HG03159 (cell line): ENCODE measurements at regions not wholly inside any gene's neighbourhood (a gene's known extent, or its start where the extent isn't known, plus 50 kb on each side); places are given as distances from the start of the nearest gene placed in this dataset.
"Not testable (repeated sequence)": the region's sequence is repeated elsewhere in the genome, so short reads cannot be mapped to it uniquely, and the experiment has no call there.

Experiments
- ATAC-seq: cut with Tn5 transposase; IDR thresholded peaks from one replicate; pipeline ENCODE4 v1.9.1; 2021; ENCODE audit warnings: mild to moderate bottlenecking, moderate library complexity; ENCODE audit not compliant: unreplicated experiment

GRCh38 chr2:228956701-228957474 lies 314.2 kb downstream of the PID1 start:
- ATAC-seq, result no peak

GRCh38 chr2:228949831-228950230 lies 321.3 kb downstream of the PID1 start:
- ATAC-seq, result no peak

DNA sequence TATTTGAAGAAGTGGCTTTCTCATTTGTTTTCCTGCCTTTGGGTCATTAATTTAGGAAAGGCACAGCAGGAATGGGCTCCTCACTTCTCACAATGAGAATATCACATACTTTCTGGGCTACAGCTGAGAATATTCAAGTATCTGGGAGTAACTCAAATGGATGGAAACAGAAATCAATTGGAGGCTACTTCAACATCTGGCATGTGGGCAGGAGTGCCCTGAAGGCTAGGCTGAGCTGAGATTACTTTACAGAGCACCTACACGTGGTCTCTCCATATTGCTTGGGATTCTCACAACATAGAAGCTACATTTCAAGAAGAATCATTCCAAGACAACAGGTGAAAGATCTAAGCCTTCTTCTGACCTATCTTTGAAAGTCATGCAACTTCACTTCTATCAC lies 325.4 kb downstream of the PID1 start:
- ATAC-seq, result no peak

GRCh38 chr2:228942856-228943255 lies 328.2 kb downstream of the PID1 start:
- no peak for ATAC-seq

DNA sequence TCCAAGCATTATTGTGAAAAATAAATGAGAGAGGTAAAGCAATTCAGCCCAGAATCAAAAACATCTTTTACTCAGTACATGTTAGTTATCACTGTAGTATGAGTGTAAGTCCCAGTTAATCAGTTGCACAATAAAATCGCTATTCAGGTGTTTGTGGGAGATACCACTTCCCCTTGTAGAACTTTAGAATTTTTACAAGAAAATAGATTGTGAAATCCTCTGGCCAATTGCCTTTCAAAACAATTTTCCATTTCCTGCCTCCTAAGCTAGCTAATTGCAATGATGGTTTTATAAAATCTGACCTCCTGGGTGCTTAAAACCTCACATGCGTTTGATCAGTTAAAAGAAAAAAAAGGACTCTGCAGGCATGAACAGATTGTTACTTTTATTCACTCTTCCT lies 332.5 kb downstream of the PID1 start:
- ATAC-seq, result no peak

DNA sequence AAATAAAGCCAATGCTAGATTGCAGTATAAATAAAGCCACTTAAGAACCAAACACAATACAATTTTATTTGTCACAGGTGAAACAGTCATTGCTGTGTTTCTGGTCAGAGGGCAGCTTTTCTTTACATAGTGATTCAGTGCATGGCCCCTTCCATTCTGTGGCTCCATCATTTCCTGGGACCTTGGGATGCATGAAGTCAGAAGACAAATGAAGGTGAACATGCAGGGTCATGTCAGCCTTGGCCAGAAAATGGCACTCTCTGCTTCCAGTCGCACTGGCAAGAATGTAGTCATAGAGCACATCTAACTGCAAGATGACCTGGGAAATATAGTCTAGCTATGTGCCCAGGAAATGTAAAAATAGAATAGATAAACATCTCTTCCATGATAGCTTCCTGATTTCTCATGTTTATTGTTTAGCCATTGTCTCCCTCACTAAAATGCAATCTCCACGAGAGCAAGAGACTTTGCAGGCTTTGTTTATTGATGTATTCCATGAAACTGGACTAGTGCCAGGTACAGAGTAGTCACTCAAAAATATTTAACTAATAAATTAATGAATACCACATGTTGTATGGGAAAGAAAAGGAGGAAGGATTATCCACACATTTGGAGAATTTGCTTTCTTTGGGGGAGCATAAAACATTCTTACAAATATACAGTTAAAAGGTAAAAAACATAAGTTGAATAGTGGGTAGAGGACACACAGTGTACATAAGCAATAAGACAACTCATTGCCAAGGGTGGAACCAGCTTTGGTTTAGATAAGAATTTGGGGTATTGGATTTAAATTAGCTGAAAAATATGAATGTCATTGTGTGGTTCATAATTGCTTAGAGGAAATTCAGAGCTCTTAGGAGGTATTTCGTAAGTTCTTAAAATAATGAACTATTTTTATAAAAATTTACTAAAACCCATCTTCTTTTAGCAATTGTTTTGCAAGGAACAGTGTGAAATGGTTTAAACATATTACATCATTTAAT lies 343.8 kb downstream of the PID1 start:
- ATAC-seq, result no peak

- ATAC-seq, result no peak
These were observed 351.3 kb downstream of the PID1 start for GRCh38 chr2:228919808-228920207.

- no peak for ATAC-seq
These were observed 353.9 kb downstream of the PID1 start for GRCh38 chr2:228917220-228917619.

- ATAC-seq, result no peak
These were observed 354.5 kb downstream of the PID1 start for GRCh38 chr2:228916416-228917090.

GRCh38 chr2:228913176-228913575 lies 357.9 kb downstream of the PID1 start:
- ATAC-seq, result no peak

GRCh38 chr2:228910872-228911271 lies 360.2 kb downstream of the PID1 start:
- ATAC-seq, result not testable (repeated sequence)

DNA sequence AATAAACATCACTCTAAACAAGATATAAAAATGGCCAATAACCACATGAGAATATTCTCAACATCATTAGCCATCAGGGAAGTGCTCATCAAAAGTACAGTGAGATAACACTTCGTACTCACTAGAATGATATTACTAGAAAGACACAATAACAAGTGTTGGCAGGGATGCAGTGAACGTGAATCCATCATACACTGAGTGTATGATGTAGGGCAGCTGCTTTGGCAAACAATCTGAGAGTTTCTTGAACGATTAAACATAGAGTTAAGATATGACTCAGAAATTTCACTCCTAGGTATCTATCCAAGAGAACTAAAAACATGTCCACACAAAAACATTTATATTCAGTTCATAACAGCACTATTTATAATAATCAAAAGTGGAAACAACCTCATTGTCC lies 368.9 kb downstream of the PID1 start:
- no peak for ATAC-seq

GRCh38 chr2:228901531-228901930 lies 369.6 kb downstream of the PID1 start:
- ATAC-seq, result no peak

- no peak for ATAC-seq
These were observed 392.9 kb downstream of the PID1 start for GRCh38 chr2:228878138-228878537.

DNA sequence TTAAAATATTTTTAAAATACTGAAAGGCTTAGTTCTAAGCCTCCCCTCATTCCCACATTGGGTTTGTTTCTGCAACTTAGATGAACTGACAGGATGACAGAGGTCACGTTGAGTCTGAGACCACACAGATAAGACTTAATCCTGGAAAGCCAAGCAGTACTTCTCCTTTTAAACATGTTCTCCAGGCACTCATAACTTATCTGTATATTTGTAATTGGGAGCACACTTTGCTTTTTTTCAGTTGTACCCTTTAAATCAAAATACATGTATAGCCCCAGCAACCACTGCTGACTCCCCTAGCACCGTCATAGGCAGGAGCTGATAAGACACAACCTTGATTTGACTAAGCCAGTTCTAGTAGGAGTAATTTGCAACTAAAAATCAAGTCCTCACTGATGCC lies 394.8 kb downstream of the PID1 start:
- ATAC-seq, result no peak

GRCh38 chr2:228875152-228875900 lies 395.8 kb downstream of the PID1 start:
- ATAC-seq, result no peak

GRCh38 chr2:228871012-228871411 lies 400.1 kb downstream of the PID1 start:
- ATAC-seq, result no peak

DNA sequence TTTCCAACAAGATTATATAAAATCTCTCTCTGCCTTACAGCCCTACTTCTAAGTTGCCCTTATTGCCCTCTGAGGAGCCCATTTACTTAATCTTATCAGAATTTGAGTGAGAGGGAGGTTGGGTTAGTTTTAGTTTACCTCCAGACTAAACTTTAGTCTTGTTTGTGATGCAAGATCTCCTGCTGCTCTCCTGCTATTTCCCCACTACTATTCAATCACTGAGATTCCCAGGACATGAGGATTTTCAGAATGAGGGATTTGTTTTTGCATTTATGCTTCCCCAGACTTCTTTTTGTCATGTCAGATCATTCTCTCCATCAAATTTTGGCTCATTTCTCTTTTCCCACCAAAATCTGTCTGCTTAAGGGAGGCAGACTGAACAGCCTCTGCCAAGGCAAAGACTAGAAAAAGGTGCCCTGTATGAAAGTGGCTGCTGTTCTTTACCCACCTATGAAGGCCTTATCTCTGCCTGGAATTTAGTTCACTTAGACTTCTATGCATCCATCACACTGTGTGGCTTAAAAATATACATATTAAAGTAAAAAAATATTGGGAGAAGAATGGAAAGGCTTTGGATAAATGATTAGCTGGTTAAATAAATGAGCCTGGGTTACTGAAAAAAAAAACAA lies 401.3 kb downstream of the PID1 start:
- ATAC-seq, result no peak

DNA sequence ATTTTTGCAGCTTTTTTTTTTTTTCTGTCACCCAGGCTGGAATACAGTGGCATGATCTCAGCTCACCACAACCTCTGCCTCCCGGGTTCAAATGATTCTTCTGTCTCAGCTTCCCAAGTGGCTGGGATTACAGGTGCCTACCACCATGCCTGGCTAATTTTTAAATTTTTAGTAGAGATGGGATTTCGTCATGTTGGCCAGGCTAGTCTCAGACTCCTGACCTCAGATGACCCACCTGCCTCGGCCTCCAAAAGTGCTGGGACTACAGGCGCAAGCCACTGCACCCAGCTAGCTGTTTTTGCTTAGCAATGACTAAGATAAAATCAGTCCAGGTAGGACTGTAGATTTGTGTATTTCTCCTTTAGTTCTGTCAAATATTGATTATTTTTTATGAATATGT lies 403.7 kb downstream of the PID1 start:
- ATAC-seq, result no peak

GRCh38 chr2:228866781-228867180 lies 404.3 kb downstream of the PID1 start:
- ATAC-seq, result no peak
